Head of caudate nucleus (tissue), 42 donors: ENCODE measurements at regions not wholly inside any gene's neighbourhood (a gene's known extent, or its start where the extent isn't known, plus 50 kb on each side); places are given as distances from the start of the nearest gene placed in this dataset.

Experiments
- DNase-seq, 42 donors: peaks; one replicate each; pipeline versions ENCODE4 v3.0.0 to v3.0.0-alpha.2; 2020 to 2021; ENCODE audit warnings: mixed read lengths in 7 of 42
- intact Hi-C: fragments of 100-400 bp; cut with DNase I; formaldehyde crosslinking; loops from one replicate; pipeline ENCODE4 v1.15.0; 2022

- intact Hi-C loops, result no loop called here
- DNase-seq, result no peak
Observed at GRCh38 chr9:23232831-23233230, 593.2 kb downstream of the ELAVL2 start.

- DNase-seq, result no peak
- intact Hi-C loops, result no loop called here
Observed at GRCh38 chr9:23243523-23243922, 582.5 kb downstream of the ELAVL2 start.

- no peak for DNase-seq
- intact Hi-C loops, result no loop called here
Observed at GRCh38 chr9:23245067-23245466, 581.0 kb downstream of the ELAVL2 start.

- no peak for DNase-seq
Observed at GRCh38 chr9:23254404-23255184, 571.4 kb downstream of the ELAVL2 start.

GRCh38 chr9:23255346-23255745 lies 570.7 kb downstream of the ELAVL2 start:
- intact Hi-C loops, result no loop called here

More at GRCh38 chr9:23254404-23255184, 571.4 kb downstream of the ELAVL2 start:
- intact Hi-C loops, result no loop called here

DNA sequence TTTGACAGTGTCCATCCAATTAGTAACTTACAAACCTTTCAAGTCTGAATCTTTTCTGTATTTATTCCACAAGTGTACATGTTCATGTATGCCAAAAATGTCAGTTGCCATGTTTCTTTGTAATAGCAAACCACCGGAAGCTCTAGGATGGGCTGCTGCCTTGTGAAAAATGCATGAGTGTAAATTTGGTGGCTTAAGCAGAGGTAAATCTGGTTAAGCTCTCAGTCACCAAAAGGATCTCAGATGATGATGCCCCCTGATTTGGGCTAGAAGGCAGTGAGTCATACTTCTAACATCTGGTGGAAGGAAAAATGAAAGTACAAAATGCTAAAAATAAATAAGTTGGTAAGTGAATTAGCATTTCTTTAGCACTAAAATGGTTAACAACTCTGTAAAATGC lies 567.5 kb downstream of the ELAVL2 start:
- no peak for DNase-seq
- intact Hi-C loops, result no loop called here

More at GRCh38 chr9:23255346-23255745, 570.7 kb downstream of the ELAVL2 start:
- no peak for DNase-seq

DNA sequence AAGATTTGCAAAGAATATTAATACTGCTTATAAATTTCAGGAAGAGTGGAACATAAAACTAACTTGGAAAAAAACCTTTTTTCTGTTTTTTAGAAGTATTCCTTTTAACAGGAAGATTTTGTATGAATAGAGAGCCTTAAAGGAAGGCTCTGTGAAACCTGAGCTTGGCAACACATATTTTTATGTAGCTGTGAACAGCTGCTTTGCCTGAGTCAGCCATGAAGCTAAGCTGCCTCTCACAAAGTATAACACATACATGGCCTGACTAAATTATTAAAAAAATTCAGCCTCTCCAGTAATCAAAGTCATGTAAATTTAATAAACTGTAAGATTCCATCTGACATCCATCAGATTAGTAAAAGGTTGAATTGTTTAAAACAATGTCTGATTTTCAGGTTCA lies 547.5 kb downstream of the ELAVL2 start:
- intact Hi-C loops, result no loop called here
- DNase-seq, result no peak

- intact Hi-C loops, result no loop called here
- DNase-seq, result no peak
Observed at GRCh38 chr9:23287390-23287789, 538.6 kb downstream of the ELAVL2 start.

GRCh38 chr9:23288545-23288944 lies 537.5 kb downstream of the ELAVL2 start:
- intact Hi-C loops, result no loop called here
- DNase-seq, result no peak

GRCh38 chr9:23290973-23291372 lies 535.1 kb downstream of the ELAVL2 start:
- no peak for DNase-seq
- intact Hi-C loops, result no loop called here

GRCh38 chr9:23302281-23302680 lies 523.8 kb downstream of the ELAVL2 start:
- intact Hi-C loops, result no loop called here
- no peak for DNase-seq

GRCh38 chr9:23306731-23307130 lies 519.3 kb downstream of the ELAVL2 start:
- no peak for DNase-seq
- intact Hi-C loops, result no loop called here

DNA sequence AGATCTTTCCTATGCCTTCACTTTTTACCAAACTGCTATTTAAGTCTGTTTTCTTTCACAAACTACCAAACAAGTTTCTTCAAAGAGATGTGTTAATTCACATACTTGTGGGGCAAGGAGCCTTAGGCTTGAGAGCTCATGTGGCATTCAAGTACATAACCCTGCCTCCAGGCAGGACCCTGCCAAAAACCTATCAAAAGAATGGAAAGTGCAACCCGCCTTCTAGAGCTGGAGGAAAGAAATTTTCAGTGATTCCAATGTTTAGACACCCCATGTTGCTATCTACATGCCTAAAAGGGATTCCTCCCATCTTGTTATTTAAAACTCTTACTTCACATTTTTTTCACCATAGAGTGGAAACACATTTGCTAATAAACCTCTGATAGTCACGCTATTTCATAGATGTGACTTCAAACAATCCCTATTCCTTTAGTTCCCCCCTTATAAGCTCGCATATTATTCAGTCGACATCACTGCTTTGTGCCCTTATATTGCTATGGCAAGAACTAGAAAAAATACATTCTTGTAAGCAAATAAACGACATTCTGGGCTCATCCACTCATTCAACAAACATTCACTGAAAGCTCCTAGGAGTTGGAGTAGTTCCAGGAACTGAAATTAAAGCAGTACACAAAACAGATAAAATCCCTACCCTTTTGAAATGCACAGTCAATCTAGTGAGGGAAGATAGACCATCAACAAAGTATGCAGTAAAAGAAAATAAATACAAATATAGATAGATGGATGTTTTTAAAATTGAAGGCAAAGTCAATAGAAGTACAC lies 518.1 kb downstream of the ELAVL2 start:
- intact Hi-C loops, result no loop called here
- DNase-seq, result no peak

DNA sequence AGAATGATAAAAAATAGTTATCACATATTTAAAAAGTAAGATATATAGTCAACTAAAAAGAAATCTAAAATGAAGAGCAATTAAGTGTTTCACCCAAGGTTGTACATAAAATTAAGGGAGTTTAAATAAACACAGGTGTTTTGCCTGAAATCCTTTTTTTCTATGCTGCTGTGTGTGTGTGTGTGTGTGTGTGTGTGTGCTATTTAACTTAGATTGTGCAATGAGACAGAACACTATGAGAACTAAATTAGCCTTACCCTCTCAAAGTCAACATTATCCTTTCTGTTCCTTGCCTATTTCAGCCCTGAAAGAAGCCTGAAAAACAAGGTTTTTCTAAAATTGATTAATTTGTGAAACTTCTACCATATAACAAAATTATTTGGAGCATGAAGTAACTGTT lies 516.2 kb downstream of the ELAVL2 start:
- no peak for DNase-seq
- intact Hi-C loops, result no loop called here

DNA sequence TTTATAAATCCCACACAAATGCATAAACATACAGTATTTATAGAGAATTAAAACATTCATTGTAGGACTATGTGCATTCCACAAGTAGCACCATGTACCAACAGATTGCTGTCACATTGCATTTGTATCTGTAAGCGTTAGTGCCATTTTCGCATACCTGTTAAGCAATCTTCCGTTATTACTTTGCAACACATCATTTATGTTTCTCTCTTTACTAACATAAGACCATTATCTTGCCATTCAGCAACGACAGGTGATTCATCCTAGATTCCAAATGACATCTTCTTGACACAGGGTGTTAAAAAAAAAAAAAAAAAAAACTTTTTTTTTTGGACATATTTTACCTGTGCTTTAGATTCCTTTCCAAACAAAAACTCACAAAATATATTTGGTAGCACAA lies 511.8 kb downstream of the ELAVL2 start:
- intact Hi-C loops, result no loop called here
- no peak for DNase-seq

DNA sequence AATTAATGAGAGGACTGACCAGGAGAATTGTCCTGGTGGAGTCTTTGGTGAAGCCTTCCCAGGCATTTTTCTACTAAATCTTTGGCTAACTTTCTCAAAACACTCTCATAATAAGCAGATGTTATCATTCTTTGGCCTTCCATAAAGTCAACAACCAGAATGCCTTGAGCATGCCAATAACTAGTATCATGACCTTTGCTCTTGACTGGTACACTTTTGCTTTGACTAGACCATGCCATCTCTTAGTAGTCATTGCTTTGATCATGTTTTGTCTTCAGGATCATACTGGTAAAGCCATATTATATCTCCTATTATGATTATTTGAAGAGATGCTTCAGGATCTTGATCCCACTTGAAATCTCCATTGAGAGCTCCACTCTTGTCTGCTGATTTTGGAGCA lies 506.9 kb downstream of the ELAVL2 start:
- intact Hi-C loops, result no loop called here
- no peak for DNase-seq

GRCh38 chr9:23321049-23321448 lies 505.0 kb downstream of the ELAVL2 start:
- no peak for DNase-seq

DNA sequence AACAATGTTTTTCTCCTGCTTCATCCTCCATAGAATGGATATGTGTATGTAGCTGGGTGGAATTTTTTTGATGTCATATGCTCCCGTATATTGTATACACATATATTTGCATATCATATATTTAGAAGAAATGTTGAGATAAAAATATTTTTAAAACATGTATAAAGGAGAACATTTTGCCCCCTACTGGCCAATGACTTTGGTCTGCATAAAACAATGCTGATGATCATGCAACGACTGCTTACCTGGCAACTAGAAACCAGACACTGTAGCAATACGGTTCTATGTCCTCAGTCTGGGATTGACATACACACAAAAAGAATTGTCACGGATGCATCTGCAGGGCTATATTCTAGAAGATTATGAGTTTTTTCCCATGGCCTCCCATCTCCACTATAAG lies 503.6 kb downstream of the ELAVL2 start:
- intact Hi-C loops, result no loop called here
- DNase-seq, result no peak

More at GRCh38 chr9:23321049-23321448, 505.0 kb downstream of the ELAVL2 start:
- intact Hi-C loops, result no loop called here

- DNase-seq, result no peak
- intact Hi-C loops, result no loop called here
Observed at GRCh38 chr9:23324511-23324910, 501.5 kb downstream of the ELAVL2 start.

- no peak for DNase-seq
- intact Hi-C loops, result no loop called here
Observed at GRCh38 chr9:23326597-23326996, 499.4 kb downstream of the ELAVL2 start.

GRCh38 chr9:23341346-23341745 lies 484.7 kb downstream of the ELAVL2 start:
- intact Hi-C loops, result no loop called here
- no peak for DNase-seq
